ENCODE measurements at regions not wholly inside any gene's neighbourhood (a gene's known extent, or its start where the extent isn't known, plus 50 kb on each side); places are given as distances from the start of the nearest gene placed in this dataset.

DNA sequence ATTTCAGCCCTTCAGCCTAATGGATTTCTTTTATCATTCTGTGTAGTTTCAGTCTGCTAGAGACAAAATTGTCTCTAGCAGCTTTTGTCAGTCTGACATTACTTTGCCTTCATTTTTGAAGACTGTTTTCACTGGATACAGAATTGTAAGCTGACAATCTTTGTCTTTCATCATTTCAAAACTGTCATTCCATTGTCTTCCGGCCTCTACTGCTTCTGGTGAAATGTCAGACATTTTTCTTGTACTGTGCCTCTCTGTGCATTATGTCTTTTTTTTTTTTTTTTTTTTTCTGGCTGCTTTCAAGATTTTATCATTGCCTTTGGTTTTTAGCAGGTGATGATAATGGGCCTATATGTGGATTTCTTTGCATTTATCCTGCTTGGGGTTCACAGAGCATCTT, 51.3 kb upstream of the ZNF169 start:
- Histone ChIP-seq H3K27me3 (replicated peaks in 1 of 7) (no peaks in the 10 kb centered on the region), H3K27ac (no peak overlapping the region), H3K36me3 (no peaks in the 10 kb centered on the region), H3K4me3 (no peak overlapping the region), H3K4me1 (no peaks in the 10 kb centered on the region), H3K9me3 (peaks cover 0 to 20% (median 10%) of the 10 kb centered on the region in 8 donors)
- 86 to 97% (median 95%) methylated on average over 1 of the region's 1 CpG for WGBS, 5 donors
- intact Hi-C loops (cut with DNase I; ENCODE audit: low total_unique reads) = no loop called here
- no peak for DNase-seq
- TF ChIP-seq POLR2AphosphoS5 (IDR thresholded peaks at IDR 0.05) (no peak), POLR2A (IDR thresholded peaks at IDR 0.05) (no peak)
- TF ChIP-seq, protein P1, sequence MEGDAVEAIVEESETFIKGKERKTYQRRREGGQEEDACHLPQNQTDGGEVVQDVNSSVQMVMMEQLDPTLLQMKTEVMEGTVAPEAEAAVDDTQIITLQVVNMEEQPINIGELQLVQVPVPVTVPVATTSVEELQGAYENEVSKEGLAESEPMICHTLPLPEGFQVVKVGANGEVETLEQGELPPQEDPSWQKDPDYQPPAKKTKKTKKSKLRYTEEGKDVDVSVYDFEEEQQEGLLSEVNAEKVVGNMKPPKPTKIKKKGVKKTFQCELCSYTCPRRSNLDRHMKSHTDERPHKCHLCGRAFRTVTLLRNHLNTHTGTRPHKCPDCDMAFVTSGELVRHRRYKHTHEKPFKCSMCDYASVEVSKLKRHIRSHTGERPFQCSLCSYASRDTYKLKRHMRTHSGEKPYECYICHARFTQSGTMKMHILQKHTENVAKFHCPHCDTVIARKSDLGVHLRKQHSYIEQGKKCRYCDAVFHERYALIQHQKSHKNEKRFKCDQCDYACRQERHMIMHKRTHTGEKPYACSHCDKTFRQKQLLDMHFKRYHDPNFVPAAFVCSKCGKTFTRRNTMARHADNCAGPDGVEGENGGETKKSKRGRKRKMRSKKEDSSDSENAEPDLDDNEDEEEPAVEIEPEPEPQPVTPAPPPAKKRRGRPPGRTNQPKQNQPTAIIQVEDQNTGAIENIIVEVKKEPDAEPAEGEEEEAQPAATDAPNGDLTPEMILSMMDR (IDR thresholded peaks at IDR 0.05 in 8 of 11, conservative IDR thresholded peaks at IDR 0.05 in 3 of 11) = no peak

Small RNA genes in the stretch of these regions (microRNA-seq; reads per million reads assigned to microRNA genes)
- gene MIRLET7A1 (205 to 483 (median 314) reads per million in 3 donors), gene MIRLET7D (9,558 to 15,218 (median 13,717) reads per million in 3 donors), gene MIRLET7F1 (632 to 644 (median 636) reads per million in 3 donors)

Small RNA genes in the stretch of these regions (small RNA-seq; reads per million reads assigned to genes)
- gene MIRLET7A1 (7.7 to 15.7 (median 9.5) reads per million in 4 donors), gene MIRLET7D (206 to 274 (median 247) reads per million in 4 donors), gene MIRLET7F1 (190 to 302 (median 255) reads per million in 4 donors)
